ENCODE measurements at regions not wholly inside any gene's neighbourhood (a gene's known extent, or its start where the extent isn't known, plus 50 kb on each side); places are given as distances from the start of the nearest gene placed in this dataset.
A peak's percentile ranks its signal among the peaks of the same experiment; 100 is the strongest.

DNA sequence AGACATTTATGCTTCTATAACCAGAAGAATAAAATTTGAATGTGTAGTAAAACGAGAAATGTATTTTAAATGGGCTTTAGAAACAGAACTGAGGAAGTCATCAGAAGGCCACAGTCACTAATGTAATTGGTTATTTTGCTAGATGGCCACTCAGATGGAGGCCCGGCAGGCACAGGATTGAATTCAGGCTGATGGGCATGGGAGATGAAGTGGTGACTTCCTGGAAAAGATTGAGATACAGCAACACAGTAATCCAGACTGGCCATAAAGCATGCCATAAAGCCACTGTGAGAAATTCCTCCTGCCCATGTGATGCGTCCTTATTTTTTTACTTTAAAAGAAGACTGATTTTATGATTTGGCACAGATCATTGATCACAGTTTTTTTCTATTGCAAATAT is 297.7 kb downstream of the ICOS start:
- DNase-seq (ENCODE audit: low spot score), result no peak

DNA sequence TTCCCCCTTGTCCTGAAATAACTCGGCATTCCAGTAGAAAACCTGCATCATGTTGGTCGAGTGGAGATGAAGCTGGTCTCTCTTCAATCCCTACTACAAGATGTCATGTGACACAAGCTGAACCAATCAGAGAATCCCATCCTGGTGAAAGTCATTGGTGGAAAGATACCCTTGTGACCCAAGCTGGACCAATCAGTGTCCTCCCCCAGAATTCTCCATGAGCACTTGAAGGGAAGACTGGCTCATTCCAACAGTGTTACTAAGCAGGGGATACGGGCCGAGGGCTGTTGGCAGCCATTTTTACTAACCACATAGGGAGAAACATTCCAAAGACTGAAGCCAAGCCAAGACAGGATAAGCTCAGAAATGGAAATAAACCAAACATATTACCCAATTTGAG is 298.3 kb downstream of the ICOS start:
- DNase-seq (ENCODE audit: low spot score), result no peak

DNA sequence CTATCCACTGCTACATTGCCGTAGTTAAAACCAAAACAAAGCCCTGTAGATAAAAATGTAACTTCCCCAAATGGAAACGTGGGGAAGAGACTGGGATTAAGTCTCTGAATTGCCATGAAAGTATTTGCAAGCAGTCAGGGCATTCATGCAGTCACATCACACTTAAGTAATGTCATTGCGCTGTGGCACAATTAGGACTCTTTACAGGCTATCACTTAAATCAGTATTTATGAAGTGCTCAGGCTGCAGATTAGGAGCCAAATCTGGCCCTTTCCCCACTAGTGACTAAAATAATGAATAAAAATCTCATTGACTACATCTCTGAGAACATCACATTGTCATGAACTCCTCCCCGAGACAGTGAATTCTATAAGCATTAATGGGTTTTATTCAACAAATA is 300.9 kb downstream of the ICOS start:
- DNase-seq (ENCODE audit: low spot score), result no peak

DNA sequence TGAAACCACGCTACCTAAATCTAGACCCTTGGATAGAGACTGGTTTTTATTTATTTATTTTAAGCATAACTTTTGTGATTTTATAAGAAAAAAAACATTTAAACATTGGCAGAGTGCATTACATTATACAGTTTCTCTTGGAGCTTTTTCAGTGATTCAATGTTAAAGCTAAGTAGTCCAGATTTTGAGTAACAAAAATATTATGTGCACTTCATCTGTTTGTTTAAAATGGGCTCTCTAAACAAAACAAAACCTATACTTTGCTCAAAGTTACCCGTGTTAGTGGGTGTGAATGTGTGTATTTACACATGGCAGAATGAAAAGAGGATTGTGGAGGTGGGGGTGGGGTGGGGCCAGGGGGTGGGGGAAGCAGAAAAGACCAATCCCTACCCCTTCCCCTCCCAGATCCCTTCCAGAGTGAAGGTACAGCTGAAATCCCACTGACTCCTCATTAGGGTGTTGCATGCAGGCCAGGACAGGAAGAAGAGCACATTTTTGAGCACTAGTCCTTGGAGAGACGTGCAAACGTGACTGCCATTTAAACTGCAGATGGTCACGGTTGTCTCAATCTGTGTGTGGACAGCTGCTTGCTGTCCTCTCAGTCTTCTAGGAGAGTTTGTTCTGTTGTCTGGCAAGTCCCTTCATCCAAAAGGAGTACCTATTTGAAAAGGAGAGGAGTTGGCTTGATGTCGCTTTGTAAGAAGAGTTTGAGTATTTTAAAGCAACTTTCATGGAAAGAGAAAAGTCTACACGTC is 303.0 kb downstream of the ICOS start:
- no peak for DNase-seq (ENCODE audit: low spot score)

DNA sequence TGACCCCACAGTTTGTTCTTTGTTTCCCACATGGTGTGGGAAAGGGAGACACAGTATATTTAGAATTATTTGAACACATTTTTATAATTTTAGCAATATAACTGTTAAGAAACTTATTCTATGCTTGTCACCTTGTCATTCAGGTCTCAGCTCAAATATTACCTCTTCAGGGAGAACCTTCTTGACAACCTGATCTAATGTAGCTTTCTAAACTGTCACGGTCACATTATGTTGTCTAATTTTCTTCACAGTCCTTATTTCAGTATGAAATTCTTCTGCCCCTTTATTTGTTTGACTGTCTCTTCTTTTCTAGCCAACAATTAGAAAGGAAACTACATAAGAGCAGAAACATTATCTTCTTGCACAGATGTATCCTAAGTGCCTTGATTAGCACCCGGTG is 304.3 kb upstream of the PARD3B start:
- DNase-seq (ENCODE audit: low spot score), result no peak

DNA sequence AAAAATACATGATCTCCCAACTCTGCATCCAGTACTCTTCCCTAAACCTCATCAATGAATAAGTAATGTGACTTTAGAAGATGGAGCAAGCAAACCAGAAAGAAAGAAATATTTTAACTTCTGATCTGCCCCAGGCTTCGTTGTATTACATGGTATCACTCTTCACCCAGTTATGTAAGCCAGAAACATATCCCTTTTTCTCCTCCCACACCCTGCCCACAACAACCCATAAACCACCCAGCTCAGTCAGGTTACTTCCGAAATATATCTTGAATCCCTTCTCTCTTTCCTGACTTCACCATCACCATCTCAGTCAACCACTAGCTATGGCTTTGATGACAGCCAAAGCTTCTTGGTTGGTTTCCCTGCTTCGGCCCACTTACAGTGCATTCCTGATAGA is 295.8 kb upstream of the PARD3B start:
- DNase-seq (ENCODE audit: low spot score), result no peak

DNA sequence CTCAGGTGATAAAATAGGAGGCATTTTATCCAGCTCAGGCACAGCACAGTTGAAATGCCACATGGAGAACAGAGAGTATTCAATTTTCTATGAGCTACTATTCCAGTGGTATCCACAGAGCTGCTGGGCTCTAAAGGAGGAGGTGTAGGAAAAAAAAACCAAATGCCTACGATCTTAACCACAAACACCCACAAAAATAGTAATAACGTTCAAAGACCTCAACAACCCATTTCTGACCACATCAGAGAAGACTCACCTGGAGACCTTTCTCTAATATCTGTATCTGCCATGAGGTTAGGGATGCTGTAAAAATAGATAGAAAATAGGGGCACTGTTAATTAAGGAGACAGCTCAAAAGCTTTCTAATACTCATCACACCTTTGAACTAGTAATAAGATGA is 294.6 kb upstream of the PARD3B start:
- peak; percentile 69 for DNase-seq (ENCODE audit: low spot score)

DNA sequence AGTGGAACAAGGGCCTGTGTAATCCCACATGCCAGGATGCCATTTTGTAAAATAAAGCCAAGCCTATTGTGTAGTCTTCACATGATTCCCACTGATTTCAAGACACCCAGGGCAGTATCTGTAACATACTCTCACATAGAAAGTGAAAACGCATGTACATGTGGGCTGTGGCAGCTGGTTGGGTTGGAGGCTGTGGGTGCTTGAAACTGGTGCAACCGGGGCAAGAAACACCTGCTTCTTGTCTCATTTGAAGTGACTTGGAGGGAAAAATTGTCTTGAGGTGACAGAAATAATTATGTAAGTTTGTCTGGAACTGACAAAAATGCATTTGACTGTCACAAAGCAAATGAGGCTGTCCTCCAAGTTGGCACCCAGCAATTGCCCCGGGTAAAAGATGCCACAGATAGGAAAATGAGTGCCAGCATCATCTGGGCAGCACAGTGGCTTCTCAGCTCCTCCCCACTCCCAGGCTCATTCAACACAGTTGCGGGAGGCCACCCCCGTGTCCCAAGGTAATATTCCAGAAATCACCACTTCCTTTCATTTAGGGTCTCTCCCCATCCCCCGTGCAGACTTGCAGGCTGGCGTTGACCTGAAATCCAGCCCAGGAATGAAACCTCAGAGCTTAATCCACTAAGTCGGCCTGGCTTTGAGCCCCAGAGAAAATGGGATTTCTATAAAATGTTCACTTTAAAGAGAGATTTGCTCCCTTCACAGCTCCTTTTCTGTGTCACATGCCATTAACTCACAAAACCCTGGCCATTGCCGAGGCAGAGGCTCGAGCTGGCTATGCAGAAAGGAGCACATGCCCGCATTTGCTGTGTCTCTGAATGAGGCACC is 293.9 kb upstream of the PARD3B start:
- no peak for DNase-seq (ENCODE audit: low spot score)

DNA sequence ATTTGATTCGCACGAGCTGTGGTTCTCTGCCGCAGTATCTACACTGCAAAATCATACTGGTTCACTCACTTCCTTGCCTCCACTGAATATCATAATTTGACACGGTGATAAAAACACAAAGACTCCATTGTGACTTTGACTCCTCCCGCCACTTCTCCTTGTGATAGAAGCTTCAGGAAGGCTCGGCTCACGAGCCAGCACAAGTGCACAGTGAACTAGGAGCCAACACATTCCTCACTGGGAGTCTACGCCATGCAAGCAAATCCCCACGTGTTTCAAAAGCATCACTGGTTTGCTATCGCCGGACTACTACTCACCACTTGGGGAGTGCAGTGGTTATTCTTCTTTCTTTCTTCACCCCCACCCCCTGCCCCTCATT is 293.3 kb upstream of the PARD3B start:
- DNase-seq (ENCODE audit: low spot score), result no peak

DNA sequence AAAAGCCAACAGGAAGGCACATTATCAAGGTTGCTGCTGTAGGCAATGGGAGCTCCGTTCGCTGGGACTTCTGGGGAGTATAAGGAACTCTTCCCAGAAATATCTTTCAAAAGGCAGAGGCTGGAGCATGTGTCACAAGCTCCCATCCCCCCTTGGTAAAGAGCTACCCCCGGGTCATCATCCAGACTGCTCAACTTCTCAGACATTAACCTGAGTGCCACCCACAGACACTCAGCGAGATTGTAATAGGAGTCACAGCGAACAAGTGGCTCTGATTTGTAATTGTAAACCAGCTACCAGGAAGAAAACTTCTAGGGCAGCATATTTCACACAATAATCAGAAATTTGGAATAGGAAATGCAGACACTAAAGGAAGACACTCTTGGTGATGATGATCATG is 290.2 kb upstream of the PARD3B start:
- DNase-seq (ENCODE audit: low spot score), result no peak

DNA sequence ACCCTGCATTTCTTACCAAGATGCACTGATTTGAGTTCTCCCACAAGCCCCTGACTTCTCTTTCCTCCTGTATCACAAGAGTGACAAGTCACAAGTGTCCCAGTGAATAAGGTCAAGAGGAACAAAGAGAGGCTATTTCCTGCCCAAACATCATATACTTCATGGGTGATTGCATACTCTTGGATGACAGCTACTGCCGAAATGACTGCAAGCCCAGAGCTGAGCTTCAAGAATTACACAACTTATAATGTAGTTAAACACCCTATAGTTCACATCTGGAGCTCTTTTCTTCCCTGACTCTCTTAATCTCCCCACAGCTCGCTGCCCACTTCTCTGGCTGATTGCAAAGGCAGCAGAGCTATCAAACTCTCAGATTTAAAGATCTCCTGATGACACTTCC is 289.7 kb upstream of the PARD3B start:
- DNase-seq (ENCODE audit: low spot score), result no peak

DNA sequence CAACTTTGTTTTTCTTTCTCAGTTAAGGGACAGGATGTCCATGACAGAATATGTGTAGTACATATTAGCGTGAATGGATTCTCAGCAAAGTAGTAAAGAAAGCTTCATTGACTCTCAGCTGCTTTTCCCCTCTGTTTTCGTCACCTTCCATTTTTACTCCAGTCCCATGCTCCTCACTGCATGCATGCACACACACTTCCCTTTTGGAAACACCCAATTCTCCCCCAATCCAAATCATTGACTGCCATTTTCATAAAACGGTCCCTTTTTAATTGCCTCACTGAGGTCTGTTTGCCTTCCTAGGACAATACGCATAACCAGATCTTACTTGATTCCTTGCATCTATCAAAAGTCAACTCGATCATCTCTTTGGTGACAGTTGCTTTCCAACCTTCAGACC is 287.5 kb upstream of the PARD3B start:
- no peak for DNase-seq (ENCODE audit: low spot score)

DNA sequence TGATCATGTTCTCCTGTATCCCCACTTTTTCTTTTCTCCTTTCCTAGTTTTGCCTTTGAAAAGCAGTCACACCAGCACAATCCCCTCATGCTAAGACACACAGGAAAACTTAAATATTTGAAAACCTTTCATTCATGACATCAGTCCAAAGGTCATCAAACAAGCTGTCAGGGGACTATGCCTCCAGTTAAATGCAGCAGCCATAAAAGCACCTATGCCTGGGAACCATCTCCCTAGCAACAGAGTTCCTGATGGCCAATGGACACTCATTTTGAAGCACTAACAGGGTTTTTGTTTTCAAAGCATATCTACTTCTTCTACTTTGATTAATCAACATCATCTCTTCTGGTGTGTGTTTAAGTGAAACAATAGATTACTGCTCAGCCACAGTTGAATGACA is 286.4 kb upstream of the PARD3B start:
- no peak for DNase-seq (ENCODE audit: low spot score)

DNA sequence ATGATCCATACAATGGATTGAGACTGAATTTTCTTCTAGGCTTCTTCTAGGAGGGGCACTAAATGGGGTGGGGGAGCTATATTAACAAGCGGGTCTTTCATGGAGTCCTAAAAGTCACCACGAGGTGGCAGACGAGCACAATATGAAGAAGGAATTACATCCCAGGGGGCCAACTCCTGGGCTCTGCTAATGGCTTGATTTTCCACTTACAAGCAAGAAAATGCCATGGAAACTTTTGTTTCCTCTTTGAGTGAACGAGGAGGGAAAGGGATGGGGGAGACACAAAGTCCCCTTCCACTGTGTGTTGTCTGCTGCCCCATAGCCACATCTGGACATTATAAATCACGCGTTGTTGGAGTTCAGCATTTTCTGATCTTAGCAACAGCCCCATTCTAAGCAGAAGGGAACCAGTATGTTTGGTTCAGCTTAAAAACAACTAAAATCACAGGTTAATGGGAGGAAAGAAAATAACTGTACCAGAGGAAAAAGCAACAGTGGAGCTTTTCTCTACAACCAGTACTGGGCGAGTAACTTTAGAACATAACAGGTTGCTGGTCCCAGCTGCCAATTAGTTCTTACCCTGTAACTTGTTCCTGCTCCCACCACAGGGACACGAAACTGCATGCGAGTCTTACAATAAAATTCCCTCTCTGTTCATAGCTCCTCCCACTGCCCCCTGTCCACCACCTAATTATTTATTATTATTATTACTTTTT is 285.0 kb upstream of the PARD3B start:
- DNase-seq (ENCODE audit: low spot score), result peak; percentile 57

DNA sequence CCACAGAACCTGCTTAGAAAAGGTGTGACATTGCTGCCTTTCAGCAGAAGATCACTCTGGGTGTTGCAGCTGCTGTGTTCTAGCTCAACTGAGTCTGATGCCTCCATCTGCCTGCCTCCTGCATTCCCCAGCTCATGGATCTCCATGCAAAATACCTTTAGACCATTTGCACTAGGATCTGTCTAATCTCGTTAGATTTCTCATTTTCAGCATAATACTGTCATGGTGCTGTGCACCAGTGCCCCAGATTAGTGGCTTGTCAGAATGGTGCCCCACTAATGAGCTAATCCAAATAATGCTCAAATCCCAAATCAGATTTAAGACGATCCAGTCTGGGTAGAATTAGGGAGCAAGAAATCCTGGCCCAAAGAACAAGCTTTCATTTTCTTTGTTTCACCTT is 284.4 kb upstream of the PARD3B start:
- DNase-seq (ENCODE audit: low spot score), result no peak

DNA sequence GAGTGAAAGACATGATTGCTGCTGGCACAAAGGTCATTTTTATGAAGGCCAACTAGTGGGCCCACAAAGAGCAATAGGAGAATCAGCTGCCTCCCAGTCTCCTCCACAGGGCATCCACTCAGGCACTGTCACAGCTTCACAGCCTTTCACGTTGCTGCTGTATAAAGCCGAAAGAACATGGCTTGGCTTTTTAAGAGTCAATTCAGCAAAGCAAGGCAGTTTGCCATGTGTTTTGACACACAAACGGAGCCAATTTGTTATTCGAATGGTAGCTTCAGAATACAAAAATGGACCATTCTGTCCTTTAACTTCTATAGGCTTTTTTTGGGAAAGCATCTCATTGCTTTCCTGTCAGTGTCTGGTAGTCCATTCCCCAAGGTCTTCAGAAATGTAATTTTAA is 283.4 kb upstream of the PARD3B start:
- no peak for DNase-seq (ENCODE audit: low spot score)

DNA sequence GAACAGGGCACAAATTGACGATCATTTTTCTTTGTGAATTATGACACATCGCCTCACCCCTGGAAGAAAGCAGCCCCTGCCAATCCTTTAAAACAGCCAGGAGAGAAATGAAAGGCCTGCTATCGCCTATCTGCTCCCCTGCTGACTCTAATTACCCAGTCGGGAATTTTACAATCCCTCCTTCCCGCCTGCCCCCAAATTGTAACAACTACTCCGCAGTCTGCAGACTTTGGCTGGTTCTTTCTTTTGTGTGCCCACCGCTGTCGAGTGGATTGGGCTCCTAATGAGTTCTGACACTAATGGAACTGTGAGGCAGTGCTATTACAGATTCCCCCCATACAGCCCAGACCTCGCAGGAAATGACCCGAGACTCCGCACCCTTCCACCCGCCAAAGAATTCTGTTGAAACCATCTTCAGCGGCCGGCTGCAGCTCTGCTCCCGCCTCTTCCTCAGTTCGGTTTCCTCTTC is 281.2 kb upstream of the PARD3B start:
- DNase-seq (ENCODE audit: low spot score), result no peak

DNA sequence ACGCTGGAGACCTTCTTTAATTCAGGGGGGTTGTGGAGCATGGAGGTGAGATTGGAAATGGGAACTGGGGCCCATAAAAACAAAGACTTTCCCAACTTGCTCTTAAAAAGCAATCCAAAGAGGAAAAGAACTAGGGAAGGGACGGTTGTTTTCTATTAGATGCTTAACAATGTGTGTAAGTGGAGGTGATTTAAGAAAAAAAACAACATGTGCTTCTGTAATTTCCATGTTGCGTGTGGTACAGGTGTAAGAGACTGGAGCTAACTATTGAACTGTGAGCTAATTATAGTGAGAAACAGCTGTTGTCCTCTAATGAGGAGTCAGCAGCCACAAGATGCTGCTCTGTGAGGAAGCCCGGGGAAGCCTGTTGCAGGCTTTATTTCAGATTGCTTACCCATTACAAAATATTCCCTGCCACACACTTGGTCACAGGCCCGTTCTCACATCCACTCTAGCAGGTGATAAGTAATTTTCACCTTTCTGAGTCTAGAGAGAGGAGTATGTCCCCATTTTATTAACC is 280.6 kb upstream of the PARD3B start:
- DNase-seq (ENCODE audit: low spot score), result no peak

DNA sequence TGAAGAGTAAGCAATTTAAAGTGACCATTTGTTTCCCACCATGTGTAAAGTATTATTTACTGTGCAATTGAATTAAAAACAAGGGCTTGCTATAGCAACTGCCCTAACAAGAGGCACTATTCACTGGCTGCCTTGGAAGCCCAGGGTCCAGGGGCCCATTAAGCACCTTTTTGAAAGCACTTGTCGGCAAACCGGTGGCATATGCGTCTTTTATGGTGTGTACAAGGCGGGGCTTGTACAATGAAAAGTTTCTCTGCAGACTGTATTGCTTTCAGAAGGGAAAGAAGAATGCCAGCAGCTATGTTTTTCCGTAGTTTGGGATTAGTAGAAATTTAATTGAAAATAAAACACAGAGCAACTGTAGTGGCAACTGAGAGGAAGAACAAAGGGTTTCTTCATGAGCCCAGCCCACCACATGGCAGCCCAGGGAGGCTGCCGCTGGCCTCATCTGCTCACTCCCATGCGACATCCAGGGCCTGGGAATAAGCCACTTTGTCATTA is 279.5 kb upstream of the PARD3B start:
- peak; percentile 16 for DNase-seq (ENCODE audit: low spot score)

DNA sequence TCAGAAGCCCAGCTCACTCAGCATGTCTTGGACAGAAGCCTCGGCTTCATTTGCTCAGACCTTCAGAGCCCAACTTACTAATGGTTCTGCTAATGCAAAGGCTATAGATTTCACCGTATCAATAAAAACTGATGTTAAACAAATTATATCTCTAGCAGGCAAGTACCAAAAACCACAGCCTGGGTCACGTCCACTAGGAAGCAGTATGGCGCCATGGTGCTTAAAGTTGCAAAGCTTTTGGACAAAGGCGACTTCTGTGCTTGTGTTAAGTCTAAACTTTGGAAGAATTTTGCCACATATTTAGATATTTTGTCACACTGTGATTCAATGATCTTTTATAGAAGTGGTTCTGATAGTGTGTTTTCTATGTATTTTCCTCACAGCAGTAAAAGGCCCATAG is 276.8 kb upstream of the PARD3B start:
- no peak for DNase-seq (ENCODE audit: low spot score)

DNA sequence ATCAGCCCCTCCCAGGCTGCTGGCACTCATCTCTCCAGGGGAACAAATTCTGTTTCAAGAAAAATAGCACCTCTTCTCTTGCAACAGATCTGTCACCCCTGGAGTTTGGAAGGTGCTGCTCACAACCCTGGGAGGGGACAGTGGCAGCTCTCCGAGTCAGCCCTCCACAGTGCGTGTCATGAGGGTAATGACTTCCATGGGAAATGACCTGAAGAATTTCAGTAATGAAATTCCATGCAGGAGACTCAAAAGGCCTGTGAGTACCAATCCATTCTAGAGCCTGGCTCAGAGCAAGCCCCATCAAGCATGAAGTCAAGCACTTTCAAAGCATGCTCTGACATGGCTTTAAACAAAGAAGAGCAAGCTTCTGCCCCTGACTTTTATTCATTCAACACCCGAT is 276.3 kb upstream of the PARD3B start:
- no peak for DNase-seq (ENCODE audit: low spot score)

DNA sequence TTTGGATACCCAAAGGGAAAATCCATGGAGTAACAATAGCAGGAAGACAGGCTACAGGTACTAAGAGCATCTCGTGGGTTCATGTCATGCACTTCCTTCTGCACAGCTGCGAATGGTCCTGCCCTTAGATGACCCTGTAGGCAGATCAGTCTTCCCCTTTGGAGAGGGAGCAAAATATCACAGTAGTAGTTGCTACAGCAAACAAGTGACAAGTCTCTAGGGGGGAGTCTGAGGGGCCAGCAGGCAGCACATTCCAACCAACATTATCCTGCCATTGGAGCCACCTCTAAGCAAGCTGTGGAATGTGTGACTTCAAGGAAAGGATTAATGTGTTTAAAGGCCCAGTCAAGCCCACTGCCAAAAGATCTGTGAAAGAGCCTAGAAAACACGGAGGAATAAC is 273.2 kb upstream of the PARD3B start:
- no peak for DNase-seq (ENCODE audit: low spot score)
